Endothelial cell of umbilical vein (primary cell): ENCODE measurements at regions not wholly inside any gene's neighbourhood (a gene's known extent, or its start where the extent isn't known, plus 50 kb on each side); places are given as distances from the start of the nearest gene placed in this dataset.

Source experiments
- CTCF ChIP-seq, 2 donors: IDR thresholded peaks; 1 replicate in 1 of 2; 2 replicates in 1 of 2; pipeline ENCODE4 v1.5.1; 2011; ENCODE audit warnings: low read length in 2 of 2, mild to moderate bottlenecking in 2 of 2, moderate library complexity in 2 of 2, control low read depth in 1 of 2, inconsistent platforms in 1 of 2, low read depth in 1 of 2; ENCODE audit not compliant: insufficient read depth in 1 of 2; ENCODE audit errors: extremely low read depth in 1 of 2
- FOS ChIP-seq: IDR thresholded peaks from 2 replicates; pipeline ENCODE4 v1.6.1; 2011; ENCODE audit warnings: mild to moderate bottlenecking, low read length, moderate library complexity, borderline replicate concordance; ENCODE audit not compliant: insufficient read depth

- TF ChIP-seq CTCF (IDR thresholded peaks at IDR 0.05; ENCODE audit: extremely low read depth in 1 of 2, insufficient read depth in 1 of 2, low read depth in 1 of 2, low read length in 2 of 2) = no peak
- no peak for TF ChIP-seq FOS
Observed at GRCh38 chr3:29207427-29207826, 73.4 kb upstream of the RBMS3 start.
